IPS-20b (cell line): ENCODE measurements at regions not wholly inside any gene's neighbourhood (a gene's known extent, or its start where the extent isn't known, plus 50 kb on each side); places are given as distances from the start of the nearest gene placed in this dataset.
A peak's percentile ranks its signal among the peaks of the same experiment; 100 is the strongest.

Source experiments
- H3K27ac ChIP-seq: one replicate; pipeline ENCODE4 v1.5.1; 2013; ENCODE audit warnings: low read length
- H3K27me3 ChIP-seq: 2 replicates; pipeline ENCODE4 v1.6.1; 2013; ENCODE audit warnings: mild to moderate bottlenecking, low read length, inconsistent platforms; ENCODE audit not compliant: insufficient read depth
- H3K36me3 ChIP-seq: 2 replicates; pipeline ENCODE4 v1.6.1; 2013; ENCODE audit warnings: low read depth, mild to moderate bottlenecking, inconsistent platforms, low read length, moderate library complexity; ENCODE audit not compliant: insufficient read depth
- H3K4me1 ChIP-seq: 2 replicates; pipeline ENCODE4 v1.6.1; 2013; ENCODE audit warnings: mild to moderate bottlenecking, control low read depth, inconsistent platforms, low read length, moderate library complexity; ENCODE audit not compliant: insufficient read depth
- H3K4me3 ChIP-seq: 2 replicates; pipeline ENCODE4 v1.5.1; 2013; ENCODE audit warnings: mild to moderate bottlenecking, low read length, inconsistent platforms
- H3K9ac ChIP-seq: 2 replicates; pipeline ENCODE4 v1.6.1; 2013; ENCODE audit warnings: low read depth, mild to moderate bottlenecking, inconsistent platforms, low read length, moderate library complexity
- H3K9me3 ChIP-seq: 2 replicates; pipeline ENCODE4 v1.6.1; 2013; ENCODE audit warnings: mild to moderate bottlenecking, low read depth, low read length, inconsistent platforms; ENCODE audit not compliant: insufficient read depth

DNA sequence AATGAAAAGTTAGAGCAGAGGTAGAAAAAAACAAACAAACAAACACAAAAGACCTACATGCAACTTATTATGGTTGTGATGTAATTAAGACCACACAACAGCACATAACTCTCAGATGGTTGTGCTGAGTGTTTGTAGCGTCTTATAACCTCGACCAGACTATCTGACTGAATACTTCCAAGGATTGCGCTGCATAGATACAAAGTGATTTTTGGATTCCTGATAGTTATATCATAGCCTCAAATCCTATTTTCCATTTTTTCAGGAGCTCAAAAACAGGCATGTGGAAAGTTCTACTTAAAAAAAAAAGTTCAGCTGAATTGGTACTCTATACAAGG lies 236.1 kb downstream of the SPRY1 start:
- H3K36me3 ChIP-seq = no peaks in the 10 kb centered on the region
- H3K9me3 ChIP-seq = no peaks in the 10 kb centered on the region
- no peak overlapping the region for H3K4me3 ChIP-seq
- H3K27me3 ChIP-seq = no peaks in the 10 kb centered on the region
- H3K27ac ChIP-seq = no peak overlapping the region
- no peaks in the 10 kb centered on the region for H3K4me1 ChIP-seq
- H3K9ac ChIP-seq = no peak overlapping the region

DNA sequence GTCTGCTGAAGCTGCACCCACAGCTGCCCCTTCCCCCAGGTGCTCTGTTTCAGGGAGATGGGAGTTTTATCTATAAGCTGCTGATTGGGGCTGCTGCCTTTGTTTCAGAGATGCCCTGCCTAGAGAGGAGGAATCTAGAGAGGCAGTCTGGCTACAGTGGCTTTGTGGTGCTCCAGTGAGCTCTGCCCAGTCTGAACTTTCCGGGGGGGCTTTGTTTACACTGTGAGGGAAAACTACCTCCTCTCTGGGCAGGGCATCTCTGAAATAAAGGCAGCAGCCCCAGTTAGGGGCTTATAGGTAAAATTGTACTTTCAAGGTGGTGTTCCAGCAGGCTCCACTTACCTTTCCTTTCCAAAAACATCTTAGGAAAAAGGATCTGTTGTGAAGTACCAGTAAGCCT lies 242.2 kb downstream of the SPRY1 start:
- Histone ChIP-seq H3K9me3 (no peaks in the 10 kb centered on the region), H3K27ac (no peak overlapping the region), H3K9ac (no peak overlapping the region), H3K36me3 (no peaks in the 10 kb centered on the region), H3K27me3 (no peaks in the 10 kb centered on the region), H3K4me1 (peaks cover 8% of the 10 kb centered on the region; the same call in 1 of the 2 replicates), H3K4me3 (no peak overlapping the region)

DNA sequence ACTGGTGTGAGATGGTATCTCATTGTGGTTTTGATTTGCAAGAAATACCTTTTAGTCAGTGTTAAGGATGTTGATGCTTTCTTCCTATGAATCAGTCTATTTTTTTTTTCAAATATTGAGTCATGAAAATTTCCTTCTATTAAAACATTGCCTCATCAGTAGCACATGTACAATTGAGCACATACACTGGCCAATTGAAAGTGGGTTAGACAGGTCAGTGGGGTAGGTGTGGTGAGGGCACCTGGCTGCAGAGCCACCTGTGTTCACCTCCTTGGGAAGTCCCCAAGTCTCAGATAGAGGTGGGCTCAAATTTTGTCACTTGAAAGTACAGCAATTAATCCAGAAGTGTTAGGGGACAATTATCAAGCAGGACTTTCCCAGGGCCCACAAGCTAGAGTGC lies 243.7 kb downstream of the SPRY1 start:
- H3K4me3 ChIP-seq = no peak overlapping the region
- no peaks in the 10 kb centered on the region for H3K36me3 ChIP-seq
- no peak overlapping the region for H3K27ac ChIP-seq

GRCh38 chr4:123640824-123641223 lies 244.2 kb downstream of the SPRY1 start:
- no peaks in the 10 kb centered on the region for H3K9me3 ChIP-seq
- peaks cover 8% of the 10 kb centered on the region; the same call in 1 of the 2 replicates for H3K4me1 ChIP-seq
- no peak overlapping the region for H3K27ac ChIP-seq
- no peaks in the 10 kb centered on the region for H3K27me3 ChIP-seq
- H3K4me3 ChIP-seq = no peak overlapping the region
- H3K36me3 ChIP-seq = no peaks in the 10 kb centered on the region
- no peak overlapping the region for H3K9ac ChIP-seq

More for the DNA sequence above, 243.7 kb downstream of the SPRY1 start:
- Histone ChIP-seq H3K9me3 (no peaks in the 10 kb centered on the region), H3K9ac (no peak overlapping the region), H3K4me1 (peaks cover 8% of the 10 kb centered on the region; the same call in 1 of the 2 replicates), H3K27me3 (no peaks in the 10 kb centered on the region)

GRCh38 chr4:123643691-123644090 lies 247.1 kb downstream of the SPRY1 start:
- H3K9ac ChIP-seq = no peak overlapping the region
- no peaks in the 10 kb centered on the region for H3K36me3 ChIP-seq
- no peak overlapping the region for H3K4me3 ChIP-seq
- H3K27ac ChIP-seq = no peak overlapping the region
- H3K27me3 ChIP-seq = no peaks in the 10 kb centered on the region
- peaks cover 8% of the 10 kb centered on the region; the same call in 1 of the 2 replicates for H3K4me1 ChIP-seq
- H3K9me3 ChIP-seq = no peaks in the 10 kb centered on the region

- Histone ChIP-seq H3K9ac (peak overlapping the region; percentile 26; the same call in 1 of the 2 replicates), H3K27me3 (no peaks in the 10 kb centered on the region)
Measured at GRCh38 chr4:123649250-123649644, 252.7 kb downstream of the SPRY1 start.

DNA sequence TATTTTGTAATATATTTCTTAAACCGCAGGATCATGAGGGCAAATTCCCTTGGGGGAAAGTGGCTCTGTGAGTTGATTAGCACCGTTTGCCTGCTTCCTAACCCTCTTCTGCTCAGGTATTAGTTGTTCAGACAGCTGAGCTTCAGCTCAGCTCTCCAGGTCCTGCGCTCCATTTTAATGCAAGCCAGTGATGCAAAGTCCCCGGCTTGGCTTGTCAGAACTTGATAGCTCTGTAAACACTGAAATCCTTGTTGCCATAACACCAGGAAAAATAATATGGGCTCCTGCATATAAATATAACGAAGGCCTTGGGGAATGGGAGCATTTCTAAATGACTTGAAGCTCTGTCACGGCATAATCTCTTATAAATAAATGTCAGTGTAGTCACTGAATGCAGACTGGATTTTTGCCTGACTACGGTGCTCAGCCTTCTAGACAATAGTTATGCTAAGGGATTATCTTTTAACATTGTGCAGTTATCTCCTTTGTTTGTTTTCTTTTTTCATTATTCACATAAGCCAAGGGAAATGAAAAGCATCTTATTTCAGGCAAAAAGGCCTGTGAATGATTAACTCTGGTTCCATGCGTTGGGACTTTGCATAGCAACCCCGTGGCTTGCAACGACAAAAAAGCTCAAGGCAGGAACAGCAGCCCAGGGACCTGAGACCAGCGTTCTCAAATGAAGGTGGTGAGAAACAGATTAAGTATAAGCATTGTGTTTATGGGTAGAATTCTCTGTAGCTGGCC lies 253.2 kb downstream of the SPRY1 start:
- Histone ChIP-seq H3K4me1 (peaks cover 7% of the 10 kb centered on the region; the same call in 1 of the 2 replicates), H3K4me3 (no peak overlapping the region), H3K9me3 (0 out of 2 replicates have a peak, but pooled peaks cover 5% of the 10 kb centered on the region), H3K27me3 (no peaks in the 10 kb centered on the region), H3K36me3 (no peaks in the 10 kb centered on the region), H3K9ac (peak overlapping the region; percentile 26; the same call in 1 of the 2 replicates), H3K27ac (no peak overlapping the region)

More at GRCh38 chr4:123649250-123649644, 252.7 kb downstream of the SPRY1 start:
- peaks cover 7% of the 10 kb centered on the region; the same call in 1 of the 2 replicates for H3K4me1 ChIP-seq
- H3K36me3 ChIP-seq = no peaks in the 10 kb centered on the region
- 0 out of 2 replicates have a peak, but pooled peaks cover under 1% of the 10 kb centered on the region for H3K9me3 ChIP-seq
- no peak overlapping the region for H3K4me3 ChIP-seq
- H3K27ac ChIP-seq = no peak overlapping the region

DNA sequence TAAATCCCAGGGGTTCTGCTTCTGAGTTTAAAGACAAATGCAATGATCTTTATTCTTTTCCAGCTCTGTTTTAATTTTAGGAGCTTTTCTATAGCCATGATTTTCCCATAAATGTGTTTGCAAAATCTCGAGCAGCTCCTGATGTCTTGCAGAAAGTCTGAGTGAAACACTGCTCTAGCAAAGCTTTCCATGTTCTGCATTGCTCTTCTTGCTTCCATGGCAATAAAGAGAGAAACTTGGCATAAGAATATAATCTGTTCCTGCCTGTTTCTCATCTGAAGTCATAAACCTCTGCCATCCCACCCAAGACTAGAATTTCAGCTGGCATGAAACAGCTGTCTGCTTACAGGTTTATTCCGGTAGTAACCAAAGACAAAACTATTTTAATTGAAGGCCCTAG lies 254.5 kb downstream of the SPRY1 start:
- peaks cover 7% of the 10 kb centered on the region; the same call in 1 of the 2 replicates for H3K4me1 ChIP-seq
- H3K36me3 ChIP-seq = no peaks in the 10 kb centered on the region
- no peak overlapping the region for H3K9ac ChIP-seq
- no peak overlapping the region for H3K4me3 ChIP-seq
- H3K9me3 ChIP-seq = peaks cover 10% of the 10 kb centered on the region; the same call in 1 of the 2 replicates
- no peaks in the 10 kb centered on the region for H3K27me3 ChIP-seq
- H3K27ac ChIP-seq = no peak overlapping the region

DNA sequence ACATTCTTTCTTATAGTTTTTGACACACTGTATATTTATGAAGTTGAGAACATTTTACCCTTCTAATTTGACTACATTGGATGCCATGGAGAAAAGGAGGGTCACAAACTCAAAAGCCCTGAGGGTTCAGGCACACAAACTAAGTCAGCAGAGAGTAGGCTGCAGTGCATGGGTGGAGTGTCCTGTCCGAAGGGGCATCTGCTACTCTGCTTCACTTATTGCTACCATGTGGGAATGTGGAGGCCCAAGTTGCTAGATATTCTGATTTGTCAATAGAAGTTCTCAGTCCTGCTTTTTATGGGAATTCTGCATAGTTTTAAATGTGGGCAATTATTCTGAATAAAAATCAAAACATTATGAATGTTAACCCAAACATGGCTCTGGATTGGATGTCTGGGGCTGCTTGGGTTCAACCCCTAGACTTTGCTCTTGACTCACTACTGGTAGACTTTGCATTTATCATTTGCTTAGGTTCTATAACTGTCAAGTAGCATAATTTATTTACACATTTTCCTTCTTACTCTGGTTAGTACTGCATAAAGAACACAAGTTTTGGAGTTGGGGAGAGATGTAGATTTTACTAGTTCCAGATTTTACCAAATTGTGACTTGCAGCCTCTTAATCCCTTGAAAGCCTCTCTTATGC lies 255.1 kb downstream of the SPRY1 start:
- H3K27me3 ChIP-seq = no peaks in the 10 kb centered on the region
- H3K36me3 ChIP-seq = no peaks in the 10 kb centered on the region
- no peak overlapping the region for H3K4me3 ChIP-seq
- H3K9me3 ChIP-seq = peaks cover 15% of the 10 kb centered on the region
- H3K4me1 ChIP-seq = peaks cover 7% of the 10 kb centered on the region; the same call in 1 of the 2 replicates
- no peak overlapping the region for H3K9ac ChIP-seq
- no peak overlapping the region for H3K27ac ChIP-seq

GRCh38 chr4:123652476-123652875 lies 255.9 kb downstream of the SPRY1 start:
- H3K9me3 ChIP-seq = peaks cover 23% of the 10 kb centered on the region
- peaks cover 7% of the 10 kb centered on the region; the same call in 1 of the 2 replicates for H3K4me1 ChIP-seq
- H3K36me3 ChIP-seq = no peaks in the 10 kb centered on the region
- no peak overlapping the region for H3K4me3 ChIP-seq
- H3K27ac ChIP-seq = no peak overlapping the region
- H3K9ac ChIP-seq = no peak overlapping the region
- H3K27me3 ChIP-seq = no peaks in the 10 kb centered on the region

DNA sequence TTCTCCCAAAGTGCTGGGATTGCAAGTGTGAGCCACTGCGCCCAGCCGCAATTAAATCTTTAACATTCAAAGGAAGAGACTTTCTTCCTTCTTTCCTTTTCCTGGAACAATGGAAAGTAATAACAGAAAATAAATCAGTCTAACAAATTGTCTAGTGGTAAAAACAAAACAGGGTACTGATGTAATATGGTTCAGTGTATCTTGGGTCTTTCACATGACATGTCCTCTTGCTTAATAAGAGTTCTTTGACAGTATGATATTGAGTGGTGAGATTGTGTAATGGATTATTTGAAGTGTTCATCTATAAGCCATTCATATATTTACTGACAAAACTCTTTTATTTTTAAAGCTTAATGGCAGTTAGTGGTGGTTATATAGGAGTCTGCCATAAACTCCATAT lies 256.6 kb downstream of the SPRY1 start:
- H3K27ac ChIP-seq = no peak overlapping the region

More for the DNA sequence above, 256.6 kb downstream of the SPRY1 start:
- no peaks in the 10 kb centered on the region for H3K36me3 ChIP-seq
- no peaks in the 10 kb centered on the region for H3K27me3 ChIP-seq
- no peak overlapping the region for H3K4me3 ChIP-seq
- no peak overlapping the region for H3K9ac ChIP-seq
- peaks cover 7% of the 10 kb centered on the region; the same call in 1 of the 2 replicates for H3K4me1 ChIP-seq
- H3K9me3 ChIP-seq = peaks cover 25% of the 10 kb centered on the region
